MM.1S (cell line): ENCODE measurements at regions not wholly inside any gene's neighbourhood (a gene's known extent, or its start where the extent isn't known, plus 50 kb on each side); places are given as distances from the start of the nearest gene placed in this dataset.

Experiments used
- CTCF ChIP-seq: fragments of 300-600 bp; sonication (generic); IDR thresholded peaks from 2 replicates; pipeline ENCODE4 v1.5.1; 2016; ENCODE audit warnings: antibody characterized with exemption, low read length, mixed read lengths
- EZH2 ChIP-seq: fragments of 300-600 bp; sonication (generic); optimal IDR thresholded peaks from 2 replicates; pipeline ENCODE3; 2017; ENCODE audit warnings: low read depth, mild to moderate bottlenecking, antibody characterized with exemption, low read length, mixed read lengths
- EZH2phosphoT487 ChIP-seq: fragments of 300-600 bp; sonication (generic); IDR thresholded peaks from 2 replicates; pipeline ENCODE4 v1.6.1; 2018; ENCODE audit warnings: antibody characterized with exemption, low read length

- TF ChIP-seq EZH2phosphoT487: no peak
- TF ChIP-seq CTCF: no peak
- no peak for TF ChIP-seq EZH2
Observed at GRCh38 chr11:119896387-119897045, 167.5 kb upstream of the NECTIN1 start.
